Trophoblast cell (in vitro differentiated cells and primary cell): ENCODE measurements at regions not wholly inside any gene's neighbourhood (a gene's known extent, or its start where the extent isn't known, plus 50 kb on each side); places are given as distances from the start of the nearest gene placed in this dataset.
A peak's percentile ranks its signal among the peaks of the same experiment; 100 is the strongest.

Source experiments
- DNase-seq, 2 donors: peaks; one replicate each; pipeline ENCODE4 v3.0.0-alpha.2; 2016
- H2AFZ ChIP-seq: 2 replicates; pipeline ENCODE4 v1.6.1; 2013; ENCODE audit warnings: low read length, moderate library complexity, mild to moderate bottlenecking; ENCODE audit not compliant: insufficient read depth, poor library complexity
- H2AK5ac ChIP-seq: 2 replicates; pipeline ENCODE4 v1.6.1; 2013; ENCODE audit warnings: mild to moderate bottlenecking, low read length
- H2BK120ac ChIP-seq: 2 replicates; pipeline ENCODE4 v1.6.1; 2013; ENCODE audit warnings: low read length, mild to moderate bottlenecking, moderate library complexity; ENCODE audit not compliant: insufficient read depth, poor library complexity
- H2BK12ac ChIP-seq: 2 replicates; pipeline ENCODE4 v1.6.1; 2013; ENCODE audit warnings: mild to moderate bottlenecking, low read length, moderate library complexity
- H2BK5ac ChIP-seq: 2 replicates; pipeline ENCODE4 v1.6.1; 2013; ENCODE audit warnings: low read length, low read depth, moderate library complexity, mild to moderate bottlenecking; ENCODE audit not compliant: poor library complexity
- H3K14ac ChIP-seq: 2 replicates; pipeline ENCODE4 v1.6.1; 2013; ENCODE audit warnings: mild to moderate bottlenecking, low read length
- H3K18ac ChIP-seq: 2 replicates; pipeline ENCODE4 v1.6.1; 2013; ENCODE audit warnings: mild to moderate bottlenecking, low read length
- H3K23ac ChIP-seq: 2 replicates; pipeline ENCODE4 v1.6.1; 2013; ENCODE audit warnings: low read length
- H3K27ac ChIP-seq: 2 replicates; pipeline ENCODE4 v1.5.1; 2013; ENCODE audit warnings: low read depth, mild to moderate bottlenecking, inconsistent platforms, low read length, moderate library complexity
- H3K27me3 ChIP-seq: 2 replicates; pipeline ENCODE4 v1.6.1; 2013; ENCODE audit warnings: inconsistent platforms, mild to moderate bottlenecking, low read length, moderate library complexity; ENCODE audit not compliant: insufficient read depth
- H3K36me3 ChIP-seq, 2 experiments: 1 replicate in 1 of 2; 2 replicates in 1 of 2; pipeline ENCODE4 v1.6.1; 2013; ENCODE audit warnings: low read length in 2 of 2, mild to moderate bottlenecking in 2 of 2, moderate library complexity in 1 of 2; ENCODE audit not compliant: insufficient read depth in 2 of 2, control insufficient read depth in 1 of 2
- H3K4ac ChIP-seq: 2 replicates; pipeline ENCODE4 v1.6.1; 2013; ENCODE audit warnings: low read depth, mild to moderate bottlenecking, low read length, moderate library complexity
- H3K4me1 ChIP-seq, 2 experiments: 1 replicate in 1 of 2; 2 replicates in 1 of 2; pipeline ENCODE4 v1.6.1; 2013; ENCODE audit warnings: low read length in 2 of 2, mild to moderate bottlenecking in 2 of 2, moderate library complexity in 1 of 2; ENCODE audit not compliant: insufficient read depth in 2 of 2, control insufficient read depth in 1 of 2
- H3K4me2 ChIP-seq: 2 replicates; pipeline ENCODE4 v1.6.1; 2013; ENCODE audit warnings: inconsistent platforms, mild to moderate bottlenecking, low read length, moderate library complexity
- H3K4me3 ChIP-seq: 2 replicates; pipeline ENCODE4 v1.5.1; 2013; ENCODE audit warnings: mild to moderate bottlenecking, low read depth, low read length, inconsistent platforms
- H3K79me1 ChIP-seq: one replicate; pipeline ENCODE4 v1.6.1; 2013; ENCODE audit warnings: low read length
- H3K79me2 ChIP-seq: 2 replicates; pipeline ENCODE4 v1.6.1; 2013; ENCODE audit warnings: low read length, mild to moderate bottlenecking; ENCODE audit not compliant: control insufficient read depth, insufficient read depth, poor library complexity
- H3K9ac ChIP-seq: 2 replicates; pipeline ENCODE4 v1.6.1; 2013; ENCODE audit warnings: mild to moderate bottlenecking, low read length
- H3K9me3 ChIP-seq: 2 replicates; pipeline ENCODE4 v1.6.1; 2013; ENCODE audit warnings: low read depth, mild to moderate bottlenecking, control low read depth, inconsistent platforms, low read length; ENCODE audit not compliant: insufficient read depth
- H4K12ac ChIP-seq: 2 replicates; pipeline ENCODE4 v1.6.1; 2013; ENCODE audit warnings: low read depth, mild to moderate bottlenecking, low read length, moderate library complexity
- H4K8ac ChIP-seq: 2 replicates; pipeline ENCODE4 v1.6.1; 2013; ENCODE audit warnings: low read depth, mild to moderate bottlenecking, low read length, moderate library complexity
- H4K91ac ChIP-seq: one replicate; pipeline ENCODE4 v1.6.1; 2013; ENCODE audit warnings: low read depth, mild to moderate bottlenecking, low read length, moderate library complexity
- WGBS: extraction: QIAGEN DNeasy Blood & Tissue Kit; methylation state at CpG from one replicate; pipeline ENCODE4 v1.1.7; 2013; ENCODE audit warnings: missing lambda C conversion rate; ENCODE audit not compliant: insufficient read length, insufficient coverage; ENCODE audit errors: extremely low coverage; 5-methylcytosine and 5-hydroxymethylcytosine counted together

- H2BK120ac ChIP-seq: no peak overlapping the region
- no peak overlapping the region for H4K12ac ChIP-seq
- H3K4me1 ChIP-seq: peaks cover 8 to 11% of the 10 kb centered on the region in 2 experiments
- no peak overlapping the region for H3K18ac ChIP-seq
- no peak overlapping the region for H4K8ac ChIP-seq
- no peak overlapping the region for H2AFZ ChIP-seq
- no CpG with 5 or more reads among the region's 7 CpGs for WGBS
- no peak overlapping the region for H3K27ac ChIP-seq
- H3K79me2 ChIP-seq: no peaks in the 10 kb centered on the region
- no peak overlapping the region for H3K14ac ChIP-seq
- H3K4me2 ChIP-seq: no peak overlapping the region
- no peak overlapping the region for H4K91ac ChIP-seq
- H3K36me3 ChIP-seq: no peaks in the 10 kb centered on the region
- H3K27me3 ChIP-seq: no peaks in the 10 kb centered on the region
- no peak overlapping the region for H2AK5ac ChIP-seq
- DNase-seq: no peak
- H2BK5ac ChIP-seq: no peak overlapping the region
- no peak overlapping the region for H3K9ac ChIP-seq
- no peak overlapping the region for H3K4me3 ChIP-seq
- H3K4ac ChIP-seq: no peak overlapping the region
- no peak overlapping the region for H2BK12ac ChIP-seq
- H3K9me3 ChIP-seq: peaks cover 5% of the 10 kb centered on the region
- no peaks in the 10 kb centered on the region for H3K79me1 ChIP-seq
- no peak overlapping the region for H3K23ac ChIP-seq
Measured at GRCh38 chr10:128485701-128486235, 359.5 kb upstream of the MKI67 start.

GRCh38 chr10:128487517-128487916 is 361.3 kb upstream of the MKI67 start:
- no peak overlapping the region for H2AFZ ChIP-seq
- no peak overlapping the region for H4K12ac ChIP-seq
- no peak overlapping the region for H2BK5ac ChIP-seq
- H3K23ac ChIP-seq: no peak overlapping the region
- H3K14ac ChIP-seq: no peak overlapping the region
- peaks cover 5% of the 10 kb centered on the region for H3K9me3 ChIP-seq
- H3K4me1 ChIP-seq: peaks cover 8 to 11% of the 10 kb centered on the region in 2 experiments
- no peak overlapping the region for H4K8ac ChIP-seq
- no peaks in the 10 kb centered on the region for H3K36me3 ChIP-seq
- H3K27me3 ChIP-seq: no peaks in the 10 kb centered on the region
- H3K27ac ChIP-seq: no peak overlapping the region
- no peaks in the 10 kb centered on the region for H3K79me2 ChIP-seq
- H3K4me3 ChIP-seq: peak overlapping the region; percentile 12
- H4K91ac ChIP-seq: no peak overlapping the region
- no peak overlapping the region for H2BK12ac ChIP-seq
- H3K79me1 ChIP-seq: no peaks in the 10 kb centered on the region
- H2AK5ac ChIP-seq: no peak overlapping the region
- no peak overlapping the region for H3K9ac ChIP-seq
- H3K4me2 ChIP-seq: no peak overlapping the region
- H3K4ac ChIP-seq: no peak overlapping the region
- no peak overlapping the region for H2BK120ac ChIP-seq
- no peak for DNase-seq
- whole genome bisulfite sequencing: no CpG with 5 or more reads among the region's 16 CpGs
- H3K18ac ChIP-seq: no peak overlapping the region

- H4K91ac ChIP-seq: no peak overlapping the region
- peaks cover 8 to 11% of the 10 kb centered on the region in 2 experiments for H3K4me1 ChIP-seq
- no peaks in the 10 kb centered on the region for H3K36me3 ChIP-seq
- no peak overlapping the region for H3K27ac ChIP-seq
- H3K23ac ChIP-seq: no peak overlapping the region
- no peak overlapping the region for H3K4ac ChIP-seq
- no peak overlapping the region for H2AFZ ChIP-seq
- H3K9ac ChIP-seq: no peak overlapping the region
- no peaks in the 10 kb centered on the region for H3K79me2 ChIP-seq
- H3K18ac ChIP-seq: no peak overlapping the region
- DNase-seq: no peak
- no peak overlapping the region for H2AK5ac ChIP-seq
- H2BK5ac ChIP-seq: no peak overlapping the region
- H4K12ac ChIP-seq: no peak overlapping the region
- WGBS: no CpG with 5 or more reads among the region's 13 CpGs
- no peak overlapping the region for H3K4me3 ChIP-seq
- no peaks in the 10 kb centered on the region for H3K79me1 ChIP-seq
- peaks cover 5% of the 10 kb centered on the region for H3K9me3 ChIP-seq
- H3K14ac ChIP-seq: no peak overlapping the region
- no peak overlapping the region for H2BK12ac ChIP-seq
- no peak overlapping the region for H3K4me2 ChIP-seq
- no peak overlapping the region for H4K8ac ChIP-seq
- no peak overlapping the region for H2BK120ac ChIP-seq
- H3K27me3 ChIP-seq: no peaks in the 10 kb centered on the region
Measured at GRCh38 chr10:128489324-128490247, 363.4 kb upstream of the MKI67 start.

GRCh38 chr10:128491686-128492085 is 365.5 kb upstream of the MKI67 start:
- no peaks in the 10 kb centered on the region for H3K27me3 ChIP-seq
- H3K4me1 ChIP-seq: peaks cover 7 to 13% of the 10 kb centered on the region in 2 experiments
- H4K8ac ChIP-seq: no peak overlapping the region
- no peak overlapping the region for H2BK5ac ChIP-seq
- no peak overlapping the region for H3K27ac ChIP-seq
- no peak overlapping the region for H3K4ac ChIP-seq
- WGBS: no CpG with 5 or more reads among the region's 5 CpGs
- H3K4me2 ChIP-seq: no peak overlapping the region
- H2BK12ac ChIP-seq: no peak overlapping the region
- H3K18ac ChIP-seq: no peak overlapping the region
- H4K91ac ChIP-seq: no peak overlapping the region
- no peak overlapping the region for H2AK5ac ChIP-seq
- H4K12ac ChIP-seq: no peak overlapping the region
- no peaks in the 10 kb centered on the region for H3K79me2 ChIP-seq
- H3K9me3 ChIP-seq: peaks cover 5% of the 10 kb centered on the region
- no peak overlapping the region for H3K14ac ChIP-seq
- H3K36me3 ChIP-seq: no peaks in the 10 kb centered on the region
- no peaks in the 10 kb centered on the region for H3K79me1 ChIP-seq
- H3K4me3 ChIP-seq: no peak overlapping the region
- no peak overlapping the region for H2AFZ ChIP-seq
- H3K9ac ChIP-seq: no peak overlapping the region
- no peak for DNase-seq
- no peak overlapping the region for H2BK120ac ChIP-seq
- H3K23ac ChIP-seq: no peak overlapping the region
